GM11168 (cell line): ENCODE measurements at regions not wholly inside any gene's neighbourhood (a gene's known extent, or its start where the extent isn't known, plus 50 kb on each side); places are given as distances from the start of the nearest gene placed in this dataset.

Source experiments
- in situ Hi-C: fragments of 300-500 bp; cut with MboI; formaldehyde crosslinking; loops from one replicate; pipeline ENCODE4 v1.12.0; 2022; ENCODE audit warnings: low sequenced_read_pairs; ENCODE audit not compliant: unreplicated experiment

GRCh38 chr13:58032676-58033460, 401.3 kb downstream of the PCDH17 start:
- in situ Hi-C loops: no loop called here

DNA sequence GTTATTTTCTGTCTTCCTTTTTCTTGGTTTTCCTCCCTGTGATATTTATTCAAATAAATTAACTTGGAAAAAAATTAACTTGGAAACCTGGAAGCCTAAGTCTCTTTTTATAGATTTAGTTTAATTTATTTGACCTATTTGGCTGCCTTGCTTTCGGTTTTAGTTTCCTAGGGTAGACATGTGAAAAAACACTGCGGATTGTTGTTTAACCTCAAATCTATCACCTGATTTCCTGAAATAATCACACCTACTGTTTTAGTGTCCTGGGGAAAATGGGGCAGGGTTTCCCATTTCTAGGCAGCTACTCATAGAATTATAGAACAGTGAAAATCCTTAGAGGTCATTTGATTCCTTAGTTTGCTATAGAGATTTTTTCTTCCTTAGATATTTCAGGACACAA, 412.4 kb downstream of the PCDH17 start:
- in situ Hi-C loops: no loop called here

DNA sequence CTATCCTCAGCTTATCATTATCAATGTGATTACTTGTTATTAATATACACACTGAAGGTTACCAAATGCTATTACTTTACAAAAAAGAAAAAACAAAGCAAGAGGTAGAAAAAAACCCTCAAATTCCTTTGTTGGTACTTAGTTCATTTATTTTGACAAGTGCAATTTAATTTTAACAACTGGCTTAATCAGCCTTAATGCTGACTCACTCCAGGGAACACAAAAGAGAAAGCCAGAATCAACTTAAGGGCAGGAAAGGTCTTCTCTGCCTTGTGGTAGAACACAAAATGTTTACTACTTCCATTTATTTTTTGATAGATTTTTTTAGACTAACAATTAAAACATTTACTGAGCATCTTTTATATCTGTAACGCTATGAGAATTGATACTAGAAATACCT, 417.1 kb downstream of the PCDH17 start:
- in situ Hi-C loops: no loop called here

GRCh38 chr13:58051396-58051795, 419.9 kb downstream of the PCDH17 start:
- in situ Hi-C loops: no loop called here

DNA sequence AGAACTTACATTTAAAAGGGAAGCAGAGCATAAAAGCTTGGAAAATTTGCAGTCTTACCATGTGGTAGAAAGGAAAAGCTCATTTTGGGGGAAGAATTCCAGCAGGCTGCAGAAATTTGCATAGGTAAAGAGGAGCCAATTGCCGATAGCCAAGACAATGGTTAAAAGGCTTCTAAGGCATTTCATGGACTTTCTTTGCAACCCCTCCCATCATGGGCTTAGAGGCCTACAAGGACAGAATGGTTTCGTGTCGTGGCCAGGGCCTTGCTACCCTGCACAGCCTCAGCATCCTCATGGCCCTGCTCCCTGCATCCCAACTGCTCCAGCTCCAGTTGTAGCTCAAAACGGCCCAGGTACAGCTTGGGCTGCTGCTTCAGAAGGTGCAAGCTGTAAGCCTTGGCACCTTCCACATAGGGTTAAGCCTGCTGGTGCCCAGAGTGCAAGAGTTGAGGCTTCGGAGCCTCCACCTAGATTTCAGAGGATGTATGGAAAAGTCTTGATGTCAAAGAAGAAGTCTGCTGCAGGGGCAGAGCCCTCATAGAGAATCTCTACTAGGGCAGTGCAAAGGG, 420.3 kb downstream of the PCDH17 start:
- in situ Hi-C loops: no loop called here

DNA sequence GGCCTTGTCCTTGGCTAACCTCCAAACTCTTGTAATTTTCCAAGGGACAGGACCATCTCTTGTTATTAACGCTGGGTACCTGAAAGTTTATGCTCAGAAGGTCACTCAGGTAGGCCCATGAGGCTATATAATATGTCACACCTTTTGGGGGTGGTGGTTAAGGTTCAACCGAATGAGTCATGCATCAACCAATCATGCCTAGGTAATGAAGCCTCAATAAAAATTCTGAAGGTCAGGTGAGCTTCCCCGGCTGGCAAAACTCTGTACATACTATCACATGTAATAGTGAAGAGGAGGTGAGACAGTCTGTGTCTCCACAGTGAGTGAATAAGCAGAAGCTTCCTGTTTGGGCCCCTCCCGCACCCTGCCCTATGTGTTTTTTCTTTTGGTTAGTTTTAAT, 424.9 kb downstream of the PCDH17 start:
- in situ Hi-C loops: no loop called here

DNA sequence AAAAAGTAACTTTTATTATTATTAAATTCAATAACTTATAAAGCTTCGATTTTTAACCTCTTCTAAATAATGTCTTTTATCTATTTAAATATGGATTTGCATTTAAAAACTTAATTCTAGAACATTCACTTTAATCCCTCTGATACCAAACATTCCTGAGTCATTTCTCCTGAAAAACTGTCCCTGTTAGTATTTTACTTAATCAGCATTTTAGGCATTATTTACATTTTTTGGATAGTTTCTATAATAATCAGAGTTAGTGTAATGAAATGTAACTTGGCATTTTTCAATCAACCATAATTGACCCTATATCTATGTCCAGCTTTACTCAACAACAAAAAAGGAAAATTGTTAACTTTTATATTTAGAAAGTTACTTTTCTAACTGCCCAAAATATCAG, 428.1 kb downstream of the PCDH17 start:
- in situ Hi-C loops: no loop called here

DNA sequence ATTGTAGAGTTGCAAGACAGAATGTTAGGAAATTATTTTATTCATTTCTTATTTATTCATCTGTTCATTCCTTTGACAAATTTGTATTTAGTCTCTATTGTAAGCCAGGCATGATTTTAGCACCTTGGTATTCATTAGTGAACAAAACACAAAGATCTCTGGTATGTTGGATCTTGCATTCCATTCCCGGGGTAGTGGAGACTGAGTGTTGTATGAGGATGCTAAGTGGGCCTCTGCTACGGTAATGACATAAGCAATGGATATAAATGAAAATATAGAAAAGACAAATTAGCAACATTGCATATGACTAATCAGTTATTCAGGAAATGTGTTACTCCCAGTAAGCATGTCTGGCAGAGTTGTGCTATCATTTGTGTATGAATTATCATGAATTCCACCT, 449.3 kb downstream of the PCDH17 start:
- in situ Hi-C loops: no loop called here

DNA sequence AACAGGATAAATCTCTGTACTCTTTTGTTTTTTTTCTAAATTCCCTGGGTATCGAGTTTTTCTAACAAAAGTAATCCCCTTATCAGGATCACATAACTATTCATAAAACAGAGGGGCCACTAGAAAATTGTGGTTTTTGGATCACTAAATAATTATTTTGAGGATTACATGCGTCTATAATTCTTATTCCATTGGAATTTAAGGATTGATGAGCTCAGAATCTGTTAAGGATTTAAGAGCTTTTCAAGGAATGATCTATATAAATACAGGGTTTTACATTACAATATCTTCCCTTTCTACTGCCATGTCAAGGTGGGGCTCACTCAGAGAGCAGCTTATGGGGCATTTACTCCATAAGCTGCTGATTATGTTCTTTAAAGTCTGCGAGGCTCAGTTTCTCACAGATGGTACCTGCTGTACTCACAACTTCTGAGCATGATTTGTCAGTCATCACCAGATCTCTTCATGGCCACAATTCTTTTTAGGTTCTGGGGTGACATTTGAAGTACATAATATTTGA, 449.8 kb downstream of the PCDH17 start:
- in situ Hi-C loops: no loop called here

DNA sequence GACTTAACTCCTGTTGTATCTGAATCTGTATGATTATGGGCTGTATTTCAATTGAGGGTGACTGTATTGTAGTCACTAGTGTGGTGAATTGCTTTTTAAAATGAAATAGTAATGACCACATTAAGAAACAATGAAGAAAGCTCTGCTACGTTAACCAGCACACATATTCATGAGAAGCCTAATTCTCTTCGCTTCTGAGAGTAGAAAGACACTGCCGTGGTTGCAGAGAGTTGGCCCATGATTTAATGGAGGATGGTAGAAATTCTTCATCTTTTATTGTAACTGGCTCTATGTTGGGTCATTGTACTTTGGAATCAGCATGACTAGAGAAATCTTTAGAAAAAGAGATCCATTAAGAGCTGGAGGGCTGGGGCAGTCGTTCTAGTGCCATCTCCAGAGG, 451.5 kb downstream of the PCDH17 start:
- in situ Hi-C loops: no loop called here

DNA sequence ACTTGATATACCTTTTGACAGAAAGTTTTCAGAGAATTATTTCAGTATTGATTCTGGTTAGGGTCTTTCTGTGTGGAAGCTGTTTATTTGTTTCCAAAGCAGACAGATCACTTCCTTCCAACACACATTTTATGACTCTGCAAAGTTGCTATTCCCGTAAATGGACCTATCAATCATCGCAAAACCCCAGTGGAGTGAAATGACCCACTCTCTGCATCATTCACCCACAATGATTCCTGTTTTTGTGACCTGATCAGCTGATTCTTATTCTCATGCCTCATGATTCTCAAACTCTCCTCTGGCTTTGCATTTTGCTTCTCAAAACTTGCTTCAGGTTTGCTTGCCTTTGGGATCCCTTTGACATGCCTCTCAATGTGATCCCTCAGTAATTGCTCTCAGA, 453.7 kb downstream of the PCDH17 start:
- in situ Hi-C loops: no loop called here

DNA sequence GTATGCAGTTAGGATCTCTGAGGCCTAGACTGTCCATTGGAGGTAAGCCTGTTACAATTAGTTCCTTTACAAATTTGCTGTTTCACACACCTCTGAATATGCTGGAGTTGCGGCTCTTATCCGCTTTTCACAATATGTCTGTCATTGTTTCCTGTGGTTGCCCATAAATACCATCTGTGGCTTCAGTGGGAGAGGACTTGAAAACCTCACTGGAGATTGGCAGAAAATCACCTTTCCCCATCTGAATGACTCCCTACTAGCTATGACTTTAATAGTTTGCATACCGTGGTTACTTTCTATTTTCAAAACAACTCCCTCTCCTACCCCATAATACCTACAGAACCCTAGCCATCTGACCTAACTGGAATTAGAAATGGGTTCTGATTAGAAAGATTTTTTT, 454.3 kb downstream of the PCDH17 start:
- in situ Hi-C loops: no loop called here

DNA sequence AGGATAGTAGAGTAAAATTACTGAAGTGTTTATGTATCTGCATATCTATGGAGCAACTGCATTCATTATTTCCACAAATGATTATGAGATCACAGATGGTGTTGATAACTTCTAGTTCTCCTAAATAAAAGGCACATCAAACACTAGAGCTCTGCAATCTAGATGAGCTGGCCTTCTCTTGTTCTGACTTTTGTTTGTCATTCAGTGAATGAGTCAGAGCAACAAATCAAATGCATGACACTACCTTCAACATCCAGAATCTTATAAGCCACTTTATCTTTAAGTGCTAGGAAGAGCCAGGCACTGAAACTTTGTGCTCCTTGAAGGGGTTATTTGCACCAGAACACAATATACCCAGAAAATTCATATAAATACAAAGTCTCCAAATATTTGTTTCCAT, 456.0 kb downstream of the PCDH17 start:
- in situ Hi-C loops: no loop called here

GRCh38 chr13:58093394-58093793, 461.9 kb downstream of the PCDH17 start:
- in situ Hi-C loops: no loop called here

DNA sequence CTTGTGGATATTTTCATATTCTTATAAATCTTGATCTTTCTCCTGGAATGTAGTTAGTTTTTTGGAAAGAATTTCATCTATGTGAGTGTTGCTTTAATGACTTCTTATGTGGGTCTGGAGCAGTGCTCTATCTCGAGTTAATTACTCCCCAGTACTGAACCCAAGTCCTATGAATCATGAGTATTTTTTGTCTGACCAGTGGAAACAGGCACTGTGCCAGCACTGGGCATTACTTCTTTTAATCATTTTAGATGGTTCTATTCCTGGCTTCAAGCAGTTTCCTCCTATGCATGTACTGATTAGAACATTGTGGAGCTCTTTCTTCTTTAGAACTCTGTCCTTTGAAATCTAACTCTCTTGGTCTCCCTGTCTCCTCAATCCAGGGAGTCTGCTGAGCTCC, 466.3 kb downstream of the PCDH17 start:
- in situ Hi-C loops: no loop called here

GRCh38 chr13:58119351-58119750, 487.8 kb downstream of the PCDH17 start:
- in situ Hi-C loops: no loop called here

GRCh38 chr13:58119804-58120203, 488.3 kb downstream of the PCDH17 start:
- in situ Hi-C loops: no loop called here

- in situ Hi-C loops: no loop called here
Measured at GRCh38 chr13:58126496-58126895, 495.0 kb downstream of the PCDH17 start.

DNA sequence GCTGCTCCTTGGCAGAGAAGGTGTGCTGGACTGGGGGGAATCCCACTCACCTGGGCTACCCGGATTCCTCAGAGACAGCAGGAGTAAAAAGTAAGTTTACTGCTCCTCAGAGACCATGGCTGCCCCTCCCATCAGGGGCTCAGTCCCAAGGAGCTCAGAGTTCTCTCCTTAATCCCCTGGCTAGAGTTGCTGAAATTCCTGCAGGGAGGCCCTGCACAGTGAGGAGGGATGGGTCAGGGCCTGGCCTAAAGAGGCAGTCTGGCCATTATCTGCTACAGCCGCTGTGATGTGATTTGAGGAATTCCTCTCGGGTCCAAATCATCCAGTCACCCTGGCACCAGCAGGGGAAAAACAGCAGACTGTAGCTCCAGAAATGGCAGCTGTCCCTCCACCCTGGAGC, 502.5 kb downstream of the PCDH17 start:
- in situ Hi-C loops: no loop called here

DNA sequence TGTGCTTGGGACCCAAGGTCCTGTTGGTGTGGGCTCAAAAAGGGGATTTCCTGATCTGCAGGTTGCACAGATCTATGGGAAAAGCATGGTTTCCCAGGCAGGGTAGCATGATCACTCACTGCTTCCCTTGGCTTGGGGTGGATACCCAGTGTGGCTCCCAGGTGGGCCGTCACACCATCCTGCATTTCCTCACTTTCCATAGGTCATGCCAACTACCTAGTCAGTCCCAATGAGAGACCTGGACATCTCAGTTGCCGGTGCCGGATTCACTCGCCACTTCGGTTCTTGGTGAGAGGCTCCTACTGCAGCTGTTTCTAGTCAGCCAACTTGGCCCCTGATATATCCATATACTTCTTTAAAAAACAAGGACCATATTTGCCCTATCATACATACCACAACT, 503.0 kb downstream of the PCDH17 start:
- in situ Hi-C loops: no loop called here

GRCh38 chr13:58142952-58143351, 511.4 kb downstream of the PCDH17 start:
- in situ Hi-C loops: no loop called here

DNA sequence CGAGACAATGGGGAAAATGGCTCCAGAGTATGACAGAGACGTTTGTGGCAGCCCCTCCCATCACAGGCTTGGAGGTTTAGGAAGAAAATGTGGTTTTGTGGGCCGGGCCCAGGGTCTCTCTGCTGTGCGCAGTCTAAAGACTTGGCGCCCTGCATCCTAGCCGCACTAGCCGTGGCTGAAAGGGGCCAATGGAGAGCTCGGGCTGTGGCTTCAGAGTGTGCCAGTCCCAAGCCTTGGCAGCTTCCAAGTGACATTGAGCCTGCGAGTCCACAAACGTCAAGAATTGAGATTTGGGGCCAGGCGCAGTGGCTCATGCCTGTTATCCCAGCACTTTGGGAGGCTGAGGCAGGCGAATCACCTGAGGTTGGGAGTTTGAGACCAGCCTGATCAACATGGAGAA, 513.1 kb downstream of the PCDH17 start:
- in situ Hi-C loops: no loop called here
